ENCODE measurements at regions not wholly inside any gene's neighbourhood (a gene's known extent, or its start where the extent isn't known, plus 50 kb on each side); places are given as distances from the start of the nearest gene placed in this dataset.

DNA sequence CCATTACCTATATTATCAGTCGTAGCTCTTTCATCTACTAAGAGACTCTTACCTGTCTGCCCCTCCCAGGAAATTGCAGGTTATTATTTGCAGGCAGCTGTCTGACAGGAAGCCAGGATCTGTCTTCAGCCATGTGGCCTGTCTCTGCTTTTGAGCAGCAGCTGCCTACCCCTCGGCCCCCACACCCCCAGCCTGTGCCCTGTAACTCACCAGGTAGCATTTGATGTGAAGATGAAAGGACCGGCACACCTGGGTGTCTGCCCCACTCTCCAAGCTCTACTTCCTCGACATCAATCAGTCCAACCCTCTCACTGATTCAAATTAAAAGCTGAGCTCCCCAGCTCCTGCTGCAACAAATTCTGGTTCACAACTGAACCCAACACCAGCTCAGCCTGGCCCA lies 197.2 kb upstream of the CTNNB1 start:
- intact Hi-C loops (cut with micrococcal nuclease; ENCODE audit: unreplicated experiment) = no loop called here

GRCh38 chr3:41007399-41007798 lies 191.9 kb upstream of the CTNNB1 start:
- Histone ChIP-seq H2AFZ (ENCODE audit: low read length) (no peak overlapping the region), H4K20me1 (ENCODE audit: insufficient read depth, low read length) (no peaks in the 10 kb centered on the region), H3K9me3 (ENCODE audit: low read length) (peaks cover 6% of the 10 kb centered on the region; the same call in 1 of the 2 replicates), H3K36me3 (ENCODE audit: insufficient read depth, low read length) (no peaks in the 10 kb centered on the region), H3K79me2 (ENCODE audit: insufficient read depth, low read depth, low read length) (no peaks in the 10 kb centered on the region), H3K4me2 (ENCODE audit: low read length) (no peak overlapping the region), H3K4me3 (ENCODE audit: low read depth, low read length, poor library complexity, severe bottlenecking) (no peak overlapping the region), H3K9me2 (ENCODE audit: insufficient read depth, low read length) (no peaks in the 10 kb centered on the region), H3K27ac (ENCODE audit: low read depth, low read length, poor library complexity, severe bottlenecking) (no peak overlapping the region), H3K4me1 (ENCODE audit: insufficient read depth, low read length, poor library complexity, severe bottlenecking) (peaks cover 2% of the 10 kb centered on the region)
- ChIA-PET CTCF (ENCODE audit: unreplicated experiment) (no interaction called here), POLR2A (interaction anchor here (0.7 kb wide), 1 partner anchor 19 kb away, joined by 3 read pairs; no protein-coding TSS in a partner anchor)
- no TSS peak for BruUV-seq (replicated peaks)
- TF ChIP-seq, protein P1, sequence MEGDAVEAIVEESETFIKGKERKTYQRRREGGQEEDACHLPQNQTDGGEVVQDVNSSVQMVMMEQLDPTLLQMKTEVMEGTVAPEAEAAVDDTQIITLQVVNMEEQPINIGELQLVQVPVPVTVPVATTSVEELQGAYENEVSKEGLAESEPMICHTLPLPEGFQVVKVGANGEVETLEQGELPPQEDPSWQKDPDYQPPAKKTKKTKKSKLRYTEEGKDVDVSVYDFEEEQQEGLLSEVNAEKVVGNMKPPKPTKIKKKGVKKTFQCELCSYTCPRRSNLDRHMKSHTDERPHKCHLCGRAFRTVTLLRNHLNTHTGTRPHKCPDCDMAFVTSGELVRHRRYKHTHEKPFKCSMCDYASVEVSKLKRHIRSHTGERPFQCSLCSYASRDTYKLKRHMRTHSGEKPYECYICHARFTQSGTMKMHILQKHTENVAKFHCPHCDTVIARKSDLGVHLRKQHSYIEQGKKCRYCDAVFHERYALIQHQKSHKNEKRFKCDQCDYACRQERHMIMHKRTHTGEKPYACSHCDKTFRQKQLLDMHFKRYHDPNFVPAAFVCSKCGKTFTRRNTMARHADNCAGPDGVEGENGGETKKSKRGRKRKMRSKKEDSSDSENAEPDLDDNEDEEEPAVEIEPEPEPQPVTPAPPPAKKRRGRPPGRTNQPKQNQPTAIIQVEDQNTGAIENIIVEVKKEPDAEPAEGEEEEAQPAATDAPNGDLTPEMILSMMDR (conservative IDR thresholded peaks at IDR 0.05; ENCODE audit: low read length) = no peak
- TF ChIP-seq EZH2phosphoT487 (IDR thresholded peaks at IDR 0.05; ENCODE audit: borderline replicate concordance, low read depth, low read length) = no peak
- no peak for DNase-seq (ENCODE audit: low spot score)
- intact Hi-C loops (cut with micrococcal nuclease; ENCODE audit: unreplicated experiment) = no loop called here

More for the DNA sequence above, 197.2 kb upstream of the CTNNB1 start:
- Histone ChIP-seq H3K9me2 (ENCODE audit: insufficient read depth, low read length) (no peaks in the 10 kb centered on the region), H3K4me3 (ENCODE audit: low read depth, low read length, poor library complexity, severe bottlenecking) (no peak overlapping the region), H3K4me1 (ENCODE audit: insufficient read depth, low read length, poor library complexity, severe bottlenecking) (peaks cover 15% of the 10 kb centered on the region), H3K9me3 (ENCODE audit: low read length) (0 out of 2 replicates have a peak, but pooled peaks cover under 1% of the 10 kb centered on the region), H3K27ac (ENCODE audit: low read depth, low read length, poor library complexity, severe bottlenecking) (no peak overlapping the region), H2AFZ (ENCODE audit: low read length) (no peak overlapping the region), H3K36me3 (ENCODE audit: insufficient read depth, low read length) (no peaks in the 10 kb centered on the region), H3K4me2 (ENCODE audit: low read length) (peak overlapping the region; percentile 20), H4K20me1 (ENCODE audit: insufficient read depth, low read length) (no peaks in the 10 kb centered on the region), H3K79me2 (ENCODE audit: insufficient read depth, low read depth, low read length) (no peaks in the 10 kb centered on the region)
- ChIA-PET POLR2A (interaction anchor here (0.6 to 0.7 kb wide), 2 partner anchors 22 to 1818 kb away, joined by 3 to 4 read pairs; no protein-coding TSS in a partner anchor), CTCF (ENCODE audit: unreplicated experiment) (no interaction called here)
- BruUV-seq (replicated peaks) = no TSS peak
- TF ChIP-seq, protein P1 (conservative IDR thresholded peaks at IDR 0.05; ENCODE audit: low read length) = no peak
- TF ChIP-seq EZH2phosphoT487 (IDR thresholded peaks at IDR 0.05; ENCODE audit: borderline replicate concordance, low read depth, low read length) = no peak
- DNase-seq (ENCODE audit: low spot score) = peak; percentile 27

DNA sequence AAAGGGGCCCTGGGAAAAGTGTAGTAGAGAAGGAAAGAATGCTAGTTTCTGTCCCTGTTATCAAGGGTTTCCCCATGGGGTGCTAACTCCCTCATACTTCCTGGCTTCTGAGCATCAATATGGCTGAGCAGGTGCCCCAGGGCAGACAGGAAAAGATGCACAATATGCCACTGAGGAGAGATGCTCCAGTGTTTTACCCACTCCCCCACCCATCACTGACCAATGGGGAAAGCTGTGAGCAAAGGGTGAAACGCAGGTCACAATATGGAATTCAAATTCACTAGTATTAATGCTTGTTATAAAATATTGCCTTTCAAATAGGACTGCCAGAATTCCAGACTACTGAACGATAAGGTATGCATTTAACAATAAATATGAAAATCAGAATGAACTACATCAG lies 187.5 kb upstream of the CTNNB1 start:
- no peak overlapping the region for H3K4me3 ChIP-seq (ENCODE audit: low read depth, low read length, poor library complexity, severe bottlenecking)
- H2AFZ ChIP-seq (ENCODE audit: low read length) = no peak overlapping the region
- TF ChIP-seq, protein P1 (conservative IDR thresholded peaks at IDR 0.05; ENCODE audit: low read length) = no peak
- TF ChIP-seq EZH2phosphoT487 (IDR thresholded peaks at IDR 0.05; ENCODE audit: borderline replicate concordance, low read depth, low read length) = no peak
- ChIA-PET CTCF (ENCODE audit: unreplicated experiment) (no interaction called here), POLR2A (interaction anchor here (1.1 kb wide), 1 partner anchor 12 kb away, joined by 5 read pairs; no protein-coding TSS in a partner anchor)
- no peaks in the 10 kb centered on the region for H3K4me1 ChIP-seq (ENCODE audit: insufficient read depth, low read length, poor library complexity, severe bottlenecking)
- H3K27ac ChIP-seq (ENCODE audit: low read depth, low read length, poor library complexity, severe bottlenecking) = no peak overlapping the region
- no peaks in the 10 kb centered on the region for H4K20me1 ChIP-seq (ENCODE audit: insufficient read depth, low read length)
- H3K4me2 ChIP-seq (ENCODE audit: low read length) = no peak overlapping the region
- no peaks in the 10 kb centered on the region for H3K79me2 ChIP-seq (ENCODE audit: insufficient read depth, low read depth, low read length)
- DNase-seq (ENCODE audit: low spot score) = no peak
- BruUV-seq (replicated peaks) = no TSS peak
- no peaks in the 10 kb centered on the region for H3K9me2 ChIP-seq (ENCODE audit: insufficient read depth, low read length)
- intact Hi-C loops (cut with micrococcal nuclease; ENCODE audit: unreplicated experiment) = no loop called here
- H3K9me3 ChIP-seq (ENCODE audit: low read length) = peaks cover 6% of the 10 kb centered on the region; the same call in 1 of the 2 replicates
- H3K36me3 ChIP-seq (ENCODE audit: insufficient read depth, low read length) = no peaks in the 10 kb centered on the region

Data from OCI-LY7 (cell line).